CD4-positive, alpha-beta memory T cell (primary cell): ENCODE measurements at regions not wholly inside any gene's neighbourhood (a gene's known extent, or its start where the extent isn't known, plus 50 kb on each side); places are given as distances from the start of the nearest gene placed in this dataset.

Experiments used
- CTCF ChIA-PET: fragments of 350-600 bp; sonication (Branson Sonifier 250); formaldehyde crosslinking; loops from one replicate; lab custom pipeline; 2021; ENCODE audit warnings: inconsistent platforms; ENCODE audit not compliant: partially characterized antibody; lab: Charles Lee
- POLR2A ChIA-PET: fragments of 350-600 bp; sonication (Branson Sonifier 250); formaldehyde crosslinking; loops from one replicate; lab custom pipeline; 2021; ENCODE audit not compliant: partially characterized antibody; lab: Charles Lee
- DNase-seq, 5 donors: peaks; one replicate each; pipeline versions ENCODE4 v3.0.0 to v3.0.0-alpha.2; 2020 to 2022; ENCODE audit warnings: mixed read lengths in 1 of 5
- H3K27ac ChIP-seq: one replicate; pipeline ENCODE4 v1.7.0; 2013; ENCODE audit warnings: low read depth, low read length
- H3K27me3 ChIP-seq: 2 replicates; pipeline ENCODE4 v1.7.0; 2013; ENCODE audit warnings: mild to moderate bottlenecking, low read length, moderate library complexity; ENCODE audit not compliant: insufficient read depth
- H3K36me3 ChIP-seq: 2 replicates; pipeline ENCODE4 v1.7.0; 2013; ENCODE audit warnings: mild to moderate bottlenecking, low read length, moderate library complexity; ENCODE audit not compliant: insufficient read depth
- H3K4me1 ChIP-seq: 2 replicates; pipeline ENCODE4 v1.7.0; 2013; ENCODE audit warnings: mild to moderate bottlenecking, low read length, moderate library complexity; ENCODE audit not compliant: insufficient read depth
- H3K4me3 ChIP-seq, 2 donors: one replicate each; pipeline ENCODE4 v1.7.0; 2013; ENCODE audit warnings: low read length in 2 of 2, mild to moderate bottlenecking in 1 of 2
- H3K9me3 ChIP-seq, 2 donors: one replicate each; pipeline ENCODE4 v1.7.0; 2013; ENCODE audit warnings: low read length in 2 of 2, control low read depth in 1 of 2; ENCODE audit not compliant: control insufficient read depth in 1 of 2
- H3K27ac Mint-ChIP-seq, 7 donors: one replicate each; pipeline ENCODE4 v1.8.0; 2020 to 2021; ENCODE audit warnings: mixed read lengths in 7 of 7, mild to moderate bottlenecking in 6 of 7, inconsistent platforms in 3 of 7, moderate library complexity in 3 of 7
- H3K27me3 Mint-ChIP-seq, 2 donors: one replicate each; pipeline ENCODE4 v1.8.0; 2020 to 2021; ENCODE audit warnings: mixed read lengths in 2 of 2
- H3K36me3 Mint-ChIP-seq, 2 donors: one replicate each; pipeline ENCODE4 v1.8.0; 2020 to 2021; ENCODE audit warnings: mixed read lengths in 2 of 2, inconsistent platforms in 1 of 2, mild to moderate bottlenecking in 1 of 2
- H3K4me1 Mint-ChIP-seq, 4 donors: one replicate each; pipeline ENCODE4 v1.8.0; 2020 to 2021; ENCODE audit warnings: mixed read lengths in 4 of 4, mild to moderate bottlenecking in 1 of 4
- H3K4me3 Mint-ChIP-seq, 8 donors: one replicate each; pipeline ENCODE4 v1.8.0; 2020 to 2021; ENCODE audit warnings: mixed read lengths in 8 of 8, mild to moderate bottlenecking in 7 of 8, moderate library complexity in 6 of 8, inconsistent platforms in 3 of 8
- H3K9me3 Mint-ChIP-seq, 8 donors: one replicate each; pipeline ENCODE4 v1.8.0; 2020 to 2021; ENCODE audit warnings: mixed read lengths in 8 of 8, mild to moderate bottlenecking in 5 of 8, inconsistent platforms in 3 of 8, moderate library complexity in 1 of 8
- intact Hi-C: fragments of 100-400 bp; cut with micrococcal nuclease; formaldehyde crosslinking; loops from one replicate; pipeline ENCODE4 v1.15.1; 2023

GRCh38 chr2:75326645-75327044 is 127.3 kb upstream of the TACR1 start:
- Histone ChIP-seq H3K4me3 (no peak overlapping the region), H3K4me1 (no peaks in the 10 kb centered on the region), H3K27me3 (no peaks in the 10 kb centered on the region), H3K36me3 (no peaks in the 10 kb centered on the region), H3K27ac (no peak overlapping the region), H3K9me3 (no peaks in the 10 kb centered on the region)
- Mint-ChIP-seq H3K4me3 (no peak overlapping the region), H3K4me1 (no peaks in the 10 kb centered on the region), H3K9me3 (peaks cover 0 to 8% (median 2%) of the 10 kb centered on the region in 8 donors), H3K27me3 (peaks cover 5 to 12% of the 10 kb centered on the region in 2 donors), H3K27ac (no peak overlapping the region), H3K36me3 (no peaks in the 10 kb centered on the region)
- no peak for DNase-seq
- ChIA-PET CTCF (no interaction called here), POLR2A (no interaction called here)
- intact Hi-C loops, result no loop called here

- Histone ChIP-seq H3K27me3 (no peaks in the 10 kb centered on the region), H3K4me1 (no peaks in the 10 kb centered on the region), H3K4me3 (no peak overlapping the region), H3K9me3 (no peaks in the 10 kb centered on the region), H3K27ac (no peak overlapping the region), H3K36me3 (no peaks in the 10 kb centered on the region)
- Mint-ChIP-seq H3K9me3 (peaks cover 0 to 8% (median 2%) of the 10 kb centered on the region in 8 donors), H3K27ac (no peak overlapping the region), H3K36me3 (no peaks in the 10 kb centered on the region), H3K27me3 (peaks cover 5 to 12% of the 10 kb centered on the region in 2 donors), H3K4me1 (no peaks in the 10 kb centered on the region), H3K4me3 (no peak overlapping the region)
- DNase-seq, result no peak
- ChIA-PET POLR2A (no interaction called here), CTCF (no interaction called here)
- intact Hi-C loops, result no loop called here
Observed at GRCh38 chr2:75325594-75325993, 126.3 kb upstream of the TACR1 start.

GRCh38 chr2:75324861-75325284 is 125.6 kb upstream of the TACR1 start:
- Histone ChIP-seq H3K27ac (no peak overlapping the region), H3K4me1 (no peaks in the 10 kb centered on the region), H3K27me3 (no peaks in the 10 kb centered on the region), H3K36me3 (no peaks in the 10 kb centered on the region), H3K9me3 (no peaks in the 10 kb centered on the region), H3K4me3 (no peak overlapping the region)
- Mint-ChIP-seq H3K4me1 (no peaks in the 10 kb centered on the region), H3K36me3 (no peaks in the 10 kb centered on the region), H3K27ac (no peak overlapping the region), H3K9me3 (peaks cover 0 to 8% (median 2%) of the 10 kb centered on the region in 8 donors), H3K4me3 (no peak overlapping the region), H3K27me3 (peaks cover 5 to 13% of the 10 kb centered on the region in 2 donors)
- ChIA-PET POLR2A (no interaction called here), CTCF (no interaction called here)
- intact Hi-C loops, result no loop called here
- no peak for DNase-seq

- H3K27ac Mint-ChIP-seq, result no peak overlapping the region
Observed at GRCh38 chr2:75324141-75324540, 124.8 kb upstream of the TACR1 start.

GRCh38 chr2:75321599-75321922 is 122.2 kb upstream of the TACR1 start:
- Histone ChIP-seq H3K36me3 (no peaks in the 10 kb centered on the region), H3K4me3 (no peak overlapping the region), H3K4me1 (no peaks in the 10 kb centered on the region), H3K27me3 (no peaks in the 10 kb centered on the region), H3K27ac (no peak overlapping the region), H3K9me3 (no peaks in the 10 kb centered on the region)
- ChIA-PET POLR2A (no interaction called here), CTCF (no interaction called here)
- H3K4me3 Mint-ChIP-seq, result no peak overlapping the region
- no peaks in the 10 kb centered on the region for H3K9me3 Mint-ChIP-seq
- H3K4me1 Mint-ChIP-seq, result no peaks in the 10 kb centered on the region
- no peak for DNase-seq
- H3K36me3 Mint-ChIP-seq, result no peaks in the 10 kb centered on the region
- no peak overlapping the region for H3K27ac Mint-ChIP-seq
- intact Hi-C loops, result no loop called here
- peaks cover 2 to 5% of the 10 kb centered on the region in 2 donors for H3K27me3 Mint-ChIP-seq

More at GRCh38 chr2:75324141-75324540, 124.8 kb upstream of the TACR1 start:
- Histone ChIP-seq H3K4me3 (no peak overlapping the region), H3K36me3 (no peaks in the 10 kb centered on the region), H3K27ac (no peak overlapping the region), H3K9me3 (no peaks in the 10 kb centered on the region), H3K4me1 (no peaks in the 10 kb centered on the region), H3K27me3 (no peaks in the 10 kb centered on the region)
- ChIA-PET CTCF (no interaction called here), POLR2A (no interaction called here)
- Mint-ChIP-seq H3K36me3 (no peaks in the 10 kb centered on the region), H3K27me3 (peaks cover 5 to 13% of the 10 kb centered on the region in 2 donors), H3K4me3 (no peak overlapping the region), H3K4me1 (no peaks in the 10 kb centered on the region), H3K9me3 (peaks cover 0 to 3% (median 2%) of the 10 kb centered on the region in 8 donors)
- DNase-seq, result no peak
- intact Hi-C loops, result no loop called here

GRCh38 chr2:75320898-75321598 is 121.7 kb upstream of the TACR1 start:
- Histone ChIP-seq H3K9me3 (no peaks in the 10 kb centered on the region), H3K4me1 (no peaks in the 10 kb centered on the region), H3K36me3 (no peaks in the 10 kb centered on the region), H3K4me3 (no peak overlapping the region), H3K27ac (no peak overlapping the region), H3K27me3 (no peaks in the 10 kb centered on the region)
- CTCF ChIA-PET, result no interaction called here
- POLR2A ChIA-PET, result no interaction called here
- no peaks in the 10 kb centered on the region for H3K4me1 Mint-ChIP-seq
- no peak overlapping the region for H3K4me3 Mint-ChIP-seq
- no peaks in the 10 kb centered on the region for H3K9me3 Mint-ChIP-seq
- no peaks in the 10 kb centered on the region for H3K36me3 Mint-ChIP-seq
- H3K27ac Mint-ChIP-seq, result no peak overlapping the region
- intact Hi-C loops, result no loop called here
- H3K27me3 Mint-ChIP-seq, result peaks cover 2 to 5% of the 10 kb centered on the region in 2 donors
- no peak for DNase-seq

GRCh38 chr2:75319951-75320350 is 120.6 kb upstream of the TACR1 start:
- Mint-ChIP-seq H3K9me3 (no peaks in the 10 kb centered on the region), H3K27ac (no peak overlapping the region), H3K36me3 (no peaks in the 10 kb centered on the region), H3K4me3 (no peak overlapping the region), H3K4me1 (no peaks in the 10 kb centered on the region), H3K27me3 (peaks cover 0 to 1% of the 10 kb centered on the region in 2 donors)
- H3K36me3 ChIP-seq, result no peaks in the 10 kb centered on the region
- H3K4me1 ChIP-seq, result no peaks in the 10 kb centered on the region
- POLR2A ChIA-PET, result no interaction called here
- H3K27me3 ChIP-seq, result no peaks in the 10 kb centered on the region
- no peaks in the 10 kb centered on the region for H3K9me3 ChIP-seq
- intact Hi-C loops, result no loop called here
- CTCF ChIA-PET, result no interaction called here
- H3K4me3 ChIP-seq, result no peak overlapping the region
- H3K27ac ChIP-seq, result no peak overlapping the region
- no peak for DNase-seq
